Left ventricle myocardium superior (tissue), 1 donor: ENCODE measurements at regions not wholly inside any gene's neighbourhood (a gene's known extent, or its start where the extent isn't known, plus 50 kb on each side); places are given as distances from the start of the nearest gene placed in this dataset.
"Not testable (repeated sequence)": the region's sequence is repeated elsewhere in the genome, so short reads cannot be mapped to it uniquely, and the experiment has no call there.

Experiments used
- ATAC-seq: fragments of 200-7000 bp; cut with Tn5 transposase; one replicate; pipeline ENCODE4 v1.9.1; 2020; ENCODE audit warnings: mild to moderate bottlenecking, moderate library complexity
- DNase-seq: peaks from one replicate; pipeline ENCODE4 v3.0.0-alpha.2; 2020
- intact Hi-C: fragments of 100-400 bp; cut with micrococcal nuclease; formaldehyde crosslinking; loops from one replicate; pipeline ENCODE4 v1.11.0; 2022
- donor health status: DM: no; HTN: yes; CAD: no; lungs with severe emphysema.

GRCh38 chr4:100907465-100908454, 389.9 kb upstream of the EMCN start:
- intact Hi-C loops, result no loop called here
- ATAC-seq, result no peak
- no peak for DNase-seq

- intact Hi-C loops, result no loop called here
- DNase-seq (no peak), ATAC-seq (no peak)
Observed at GRCh38 chr4:100906973-100907372, 389.2 kb upstream of the EMCN start.

GRCh38 chr4:100900945-100901344, 383.1 kb upstream of the EMCN start:
- intact Hi-C loops, ATAC-seq, DNase-seq: not testable (repeated sequence)

- DNase-seq (no peak), ATAC-seq (no peak)
- intact Hi-C loops, result no loop called here
Observed at GRCh38 chr4:100900134-100900533, 382.3 kb upstream of the EMCN start.

GRCh38 chr4:100898844-100899243, 381.0 kb upstream of the EMCN start:
- ATAC-seq (no peak), DNase-seq (no peak)
- intact Hi-C loops, result no loop called here

- ATAC-seq, result no peak
- intact Hi-C loops, result no loop called here
Observed at GRCh38 chr4:100895556-100896197, 377.9 kb upstream of the EMCN start.

GRCh38 chr4:100894339-100894870, 376.6 kb upstream of the EMCN start:
- ATAC-seq, result no peak
- DNase-seq, result no peak
- intact Hi-C loops, result no loop called here

More at GRCh38 chr4:100895556-100896197, 377.9 kb upstream of the EMCN start:
- DNase-seq, result no peak

- DNase-seq (no peak), ATAC-seq (no peak)
- intact Hi-C loops, result no loop called here
Observed at GRCh38 chr4:100891808-100892207, 374.0 kb upstream of the EMCN start.

- intact Hi-C loops, result no loop called here
- DNase-seq (no peak), ATAC-seq (no peak)
Observed at GRCh38 chr4:100889898-100890297, 372.1 kb upstream of the EMCN start.

GRCh38 chr4:100889401-100889800, 371.6 kb upstream of the EMCN start:
- no peak for ATAC-seq
- no peak for DNase-seq
- intact Hi-C loops, result no loop called here

- ATAC-seq, result no peak
- intact Hi-C loops, result no loop called here
- DNase-seq, result no peak
Observed at GRCh38 chr4:100882661-100883060, 364.8 kb upstream of the EMCN start.

- DNase-seq (no peak), ATAC-seq (no peak)
- intact Hi-C loops, result no loop called here
Observed at GRCh38 chr4:100881283-100881682, 363.5 kb upstream of the EMCN start.

GRCh38 chr4:100880011-100880410, 362.2 kb upstream of the EMCN start:
- intact Hi-C loops, result no loop called here
- ATAC-seq (no peak), DNase-seq (no peak)

GRCh38 chr4:100879471-100879870, 361.6 kb upstream of the EMCN start:
- DNase-seq, result no peak
- no peak for ATAC-seq
- intact Hi-C loops, result no loop called here

- DNase-seq (no peak), ATAC-seq (no peak)
- intact Hi-C loops, result no loop called here
Observed at GRCh38 chr4:100876546-100876945, 358.7 kb upstream of the EMCN start.

GRCh38 chr4:100875296-100876068, 357.7 kb upstream of the EMCN start:
- DNase-seq (no peak), ATAC-seq (no peak)
- intact Hi-C loops, result no loop called here

- intact Hi-C loops, result no loop called here
- ATAC-seq (no peak), DNase-seq (no peak)
Observed at GRCh38 chr4:100872811-100873210, 355.0 kb upstream of the EMCN start.

GRCh38 chr4:100870940-100871772, 353.3 kb upstream of the EMCN start:
- ATAC-seq (no peak), DNase-seq (no peak)
- intact Hi-C loops, result no loop called here

GRCh38 chr4:100869276-100869675, 351.5 kb upstream of the EMCN start:
- DNase-seq, result no peak
- ATAC-seq, result no peak
- intact Hi-C loops, result no loop called here
